Kidney tubule cell (primary cell): ENCODE measurements at regions not wholly inside any gene's neighbourhood (a gene's known extent, or its start where the extent isn't known, plus 50 kb on each side); places are given as distances from the start of the nearest gene placed in this dataset.
"Not testable (repeated sequence)": the region's sequence is repeated elsewhere in the genome, so short reads cannot be mapped to it uniquely, and the experiment has no call there.

Experiments
- DNase-seq: peaks from one replicate; pipeline ENCODE4 v3.0.0-alpha.2; 2018; ENCODE audit warnings: low spot score

DNA sequence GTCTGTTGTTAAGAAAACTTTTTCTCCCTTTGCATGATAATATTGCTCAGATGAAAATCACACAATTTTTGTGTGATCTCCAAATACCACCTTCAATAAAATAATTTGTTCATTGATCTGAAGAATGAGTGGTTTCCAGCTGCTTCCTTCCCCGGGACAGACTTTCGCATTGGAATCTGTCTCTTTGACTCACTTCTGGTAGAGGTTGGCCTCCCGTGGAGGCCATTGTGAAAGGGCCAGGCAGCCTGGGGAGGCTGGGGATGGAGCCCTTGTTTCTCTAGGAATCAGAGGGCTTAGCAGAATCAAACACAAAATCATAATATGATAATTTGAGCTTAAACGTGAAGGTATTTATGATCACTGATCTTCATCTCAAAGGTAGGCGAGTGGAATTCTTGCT, 135.0 kb upstream of the ZNF536 start:
- DNase-seq: no peak

DNA sequence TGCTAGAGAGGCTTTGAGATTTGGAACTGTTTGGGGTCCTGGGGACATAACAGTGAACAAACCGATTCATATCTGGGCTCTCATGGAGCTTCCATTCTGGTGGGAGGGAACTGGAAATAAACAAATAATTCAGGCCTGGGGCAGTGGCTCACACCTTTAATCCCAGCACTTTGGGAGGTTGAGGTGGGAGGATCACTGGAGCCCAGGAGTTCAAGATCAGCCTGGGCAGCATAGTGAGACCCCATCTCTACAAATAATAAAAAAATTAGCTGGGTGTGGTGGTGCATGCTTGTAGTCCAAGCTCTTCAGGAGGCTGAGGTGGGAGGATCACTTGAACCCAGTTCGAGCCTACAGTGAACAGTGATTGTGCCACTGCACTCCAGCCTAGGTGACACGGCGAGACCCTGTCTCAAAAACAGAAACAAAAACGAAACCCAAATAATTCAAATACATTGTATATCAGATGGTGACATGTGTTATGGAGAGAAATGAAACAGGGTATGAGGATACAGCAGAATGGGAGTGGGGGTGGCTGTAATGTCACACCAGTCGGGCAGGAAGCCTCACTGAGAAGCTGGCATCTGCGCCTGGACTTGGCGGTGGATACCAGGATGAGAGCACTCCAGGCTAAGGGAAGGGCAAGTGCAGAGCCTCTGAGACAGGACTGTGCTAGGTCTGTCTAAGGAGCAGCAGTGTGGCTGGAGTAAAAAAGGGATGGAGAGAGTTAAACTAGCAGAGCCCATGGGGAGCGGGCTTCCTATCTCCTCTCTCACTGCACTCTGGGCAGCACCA, 131.1 kb upstream of the ZNF536 start:
- DNase-seq: no peak

DNA sequence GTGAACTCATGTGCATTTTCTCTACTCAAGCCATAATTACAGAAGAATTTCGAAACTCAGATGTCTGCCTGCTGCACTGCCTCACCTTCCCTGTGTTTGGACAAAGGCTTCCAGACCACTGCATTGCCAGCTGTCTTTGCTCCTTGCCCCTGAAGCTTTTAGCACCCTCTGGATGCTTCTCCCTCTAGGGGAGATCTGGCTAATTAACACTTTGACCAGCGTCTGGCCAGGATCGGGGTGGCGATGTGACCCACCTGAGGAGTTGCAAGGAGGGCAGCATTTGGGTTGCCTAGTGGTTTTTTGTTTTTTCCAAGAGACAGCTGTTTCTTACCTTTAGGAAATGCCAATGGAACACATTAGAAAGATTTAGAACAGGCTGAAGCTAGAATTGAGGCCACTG, 127.7 kb upstream of the ZNF536 start:
- no peak for DNase-seq

DNA sequence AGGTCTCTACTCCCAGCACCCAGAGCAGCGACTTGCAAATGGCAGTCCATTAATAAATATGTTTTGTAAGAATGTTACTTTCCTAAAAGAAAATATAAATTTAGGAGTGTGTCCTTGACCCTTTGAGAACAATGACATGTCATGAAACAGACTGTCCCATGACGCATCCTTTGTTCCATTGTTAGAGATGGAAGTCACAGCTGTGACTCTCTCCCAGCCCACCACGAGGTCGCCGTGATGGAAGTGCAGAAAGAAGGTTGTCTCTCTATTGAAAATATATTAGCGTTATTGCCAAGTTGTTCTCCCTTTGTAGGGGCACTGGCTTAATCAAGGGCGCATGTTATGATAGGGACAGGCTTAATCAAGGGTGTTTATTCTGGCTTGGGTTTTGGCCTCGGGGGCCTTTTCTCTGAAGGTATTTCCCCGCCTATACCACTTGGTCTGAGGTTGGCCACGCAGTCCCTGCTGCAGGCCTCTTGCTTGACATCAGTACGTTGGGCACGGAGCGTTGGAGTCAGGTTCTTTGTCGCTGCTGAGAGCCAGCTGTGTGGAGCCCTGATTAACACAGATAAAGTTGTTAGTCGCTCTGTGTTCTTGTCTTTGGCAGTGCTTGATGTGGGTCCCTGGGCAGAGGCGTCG, 126.7 kb upstream of the ZNF536 start:
- no peak for DNase-seq

DNA sequence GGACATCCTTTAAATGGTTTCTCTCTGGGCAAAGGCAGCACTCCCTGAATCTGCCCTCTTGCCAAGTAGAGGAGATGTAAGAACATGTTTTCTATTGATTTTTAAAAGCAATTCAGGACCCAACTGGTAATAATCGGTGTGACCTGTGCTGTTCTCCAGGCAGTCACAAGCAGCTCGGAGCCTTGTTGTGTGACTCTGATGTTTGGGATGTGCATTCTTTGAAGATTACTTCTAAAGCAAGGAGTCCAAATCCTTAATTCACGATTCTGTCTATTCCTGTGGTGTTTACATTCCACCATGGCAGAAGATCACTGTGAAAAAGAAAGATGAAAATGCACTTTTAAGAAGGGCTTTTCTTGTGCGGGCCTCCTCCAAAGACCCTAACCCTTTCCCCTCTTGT, 122.3 kb upstream of the ZNF536 start:
- no peak for DNase-seq

DNA sequence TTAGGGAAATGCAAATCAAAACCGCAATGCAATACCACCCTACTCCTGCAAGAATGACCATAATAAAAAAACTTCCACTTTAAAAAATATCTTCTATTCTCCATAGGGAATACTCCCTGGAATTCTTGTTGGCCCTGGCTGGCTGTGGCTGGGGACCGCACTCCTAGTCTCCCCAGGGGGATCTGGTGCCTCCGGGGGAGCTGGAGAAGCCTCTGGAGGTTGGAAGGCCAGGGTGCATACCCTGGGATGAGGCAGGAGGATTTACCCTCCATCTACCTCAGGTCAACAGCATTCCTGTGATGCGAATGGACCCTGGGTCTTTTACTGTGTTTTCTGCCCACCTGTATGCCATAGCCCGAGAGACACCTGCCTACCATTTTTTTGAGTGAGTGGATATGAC, 120.0 kb upstream of the ZNF536 start:
- DNase-seq: no peak

DNA sequence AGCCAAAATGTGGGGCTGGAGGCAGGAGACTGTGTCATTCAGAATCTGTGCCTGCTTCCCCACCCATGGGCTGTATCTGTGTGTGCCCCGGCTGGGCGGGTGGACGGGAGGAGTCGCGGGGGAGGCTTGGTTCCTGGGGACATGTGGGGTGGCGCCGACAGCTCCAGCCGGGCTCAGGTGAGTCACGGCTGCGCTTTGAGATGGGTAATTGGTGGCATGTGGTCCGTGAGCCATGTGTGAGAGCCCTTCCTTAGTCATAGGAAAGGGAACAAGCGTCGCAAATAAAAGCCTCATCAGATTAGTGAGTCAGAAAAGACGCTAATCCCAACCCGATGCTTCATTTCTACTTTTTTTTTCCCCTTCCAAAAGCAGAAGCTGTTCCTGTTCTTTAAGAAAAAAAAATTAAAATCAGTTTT, 118.6 kb upstream of the ZNF536 start:
- peak; percentile 42 for DNase-seq

DNA sequence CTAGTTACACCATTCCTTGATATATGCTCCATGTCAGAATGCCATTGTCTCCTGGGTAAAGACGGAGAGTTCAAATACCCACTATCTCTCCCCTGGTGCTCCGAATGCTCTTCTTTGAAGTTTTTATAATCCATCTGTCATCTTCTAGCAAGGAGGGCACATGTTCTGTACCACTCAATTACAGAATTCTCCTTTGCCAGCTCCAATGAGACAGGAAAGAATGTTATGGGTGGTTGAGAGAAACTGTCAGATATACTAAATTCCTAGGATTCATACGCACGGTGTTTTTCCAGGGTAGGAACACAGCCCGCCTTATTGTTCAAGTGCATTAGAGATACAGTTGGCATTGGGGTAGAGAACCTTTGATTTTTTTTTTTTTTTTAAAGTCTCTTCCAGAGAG, 118.0 kb upstream of the ZNF536 start:
- DNase-seq: no peak

DNA sequence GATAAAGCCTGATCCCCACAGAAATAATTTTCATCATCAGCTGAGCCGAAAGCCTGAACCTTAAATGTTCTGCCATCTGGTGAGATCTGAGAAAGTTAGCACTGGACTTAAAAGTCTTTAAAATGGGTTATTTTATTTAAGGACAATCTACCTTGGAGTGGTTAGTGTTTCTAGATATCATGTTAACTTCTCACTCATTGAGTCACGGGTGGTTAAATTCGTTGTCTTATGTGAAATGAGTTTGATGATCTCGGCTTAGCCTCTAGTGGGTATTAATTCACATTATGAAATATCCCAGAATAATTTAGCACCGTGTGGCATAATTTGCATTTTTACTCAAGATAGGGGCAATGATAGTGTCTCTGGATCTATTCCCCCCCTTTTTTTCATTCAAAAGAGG, 117.4 kb upstream of the ZNF536 start:
- no peak for DNase-seq

DNA sequence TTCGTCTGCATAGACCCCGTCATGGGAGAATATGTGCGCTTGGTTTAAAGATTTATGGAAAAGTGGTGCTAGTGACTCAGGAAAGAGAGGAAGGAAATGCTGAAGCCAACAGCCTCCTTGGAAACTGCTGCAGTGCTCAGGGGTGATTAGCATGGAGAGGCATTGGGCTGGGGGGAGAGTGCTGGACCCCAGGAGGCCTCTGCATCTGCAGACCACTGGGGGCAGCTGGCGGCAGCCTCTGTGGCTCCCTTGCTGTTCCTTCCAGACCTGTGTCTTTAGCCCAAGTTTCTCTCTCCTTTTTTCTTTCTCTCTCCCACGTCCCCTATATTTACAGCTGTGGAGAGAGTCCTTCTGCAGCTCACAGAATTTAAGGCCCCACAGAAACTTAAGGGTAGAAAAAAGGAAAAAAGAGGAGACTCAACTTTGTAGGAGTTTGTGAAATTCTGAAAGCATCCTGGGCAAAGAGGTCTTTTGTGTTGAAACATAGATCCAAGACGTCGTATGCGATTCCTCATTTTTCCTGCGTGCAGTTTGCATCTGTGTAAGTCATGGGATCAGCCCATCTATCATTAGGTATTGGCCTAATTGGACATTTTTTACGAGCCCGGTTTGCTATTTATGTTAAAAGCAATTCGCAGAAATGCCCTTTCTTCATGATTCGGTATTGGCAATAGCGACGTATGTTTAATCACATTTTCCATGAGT, 116.2 kb upstream of the ZNF536 start:
- no peak for DNase-seq

DNA sequence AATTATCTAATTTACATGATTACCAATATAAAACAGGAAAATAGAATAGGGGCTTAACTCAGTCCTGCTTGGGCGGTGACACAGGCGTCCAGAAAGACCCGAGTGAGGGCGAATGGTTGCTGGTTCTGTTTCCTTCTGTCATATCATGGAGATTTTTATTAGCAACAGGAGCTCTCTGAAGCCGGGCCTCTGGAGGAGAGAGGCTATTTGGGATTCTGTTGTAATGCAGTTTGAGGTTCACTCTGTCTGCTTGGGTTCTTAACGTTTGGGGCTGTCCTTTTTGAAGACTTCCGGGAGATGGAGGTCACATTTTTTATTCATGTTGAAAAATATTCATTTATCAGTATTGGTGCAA, 115.7 kb upstream of the ZNF536 start:
- no peak for DNase-seq

DNA sequence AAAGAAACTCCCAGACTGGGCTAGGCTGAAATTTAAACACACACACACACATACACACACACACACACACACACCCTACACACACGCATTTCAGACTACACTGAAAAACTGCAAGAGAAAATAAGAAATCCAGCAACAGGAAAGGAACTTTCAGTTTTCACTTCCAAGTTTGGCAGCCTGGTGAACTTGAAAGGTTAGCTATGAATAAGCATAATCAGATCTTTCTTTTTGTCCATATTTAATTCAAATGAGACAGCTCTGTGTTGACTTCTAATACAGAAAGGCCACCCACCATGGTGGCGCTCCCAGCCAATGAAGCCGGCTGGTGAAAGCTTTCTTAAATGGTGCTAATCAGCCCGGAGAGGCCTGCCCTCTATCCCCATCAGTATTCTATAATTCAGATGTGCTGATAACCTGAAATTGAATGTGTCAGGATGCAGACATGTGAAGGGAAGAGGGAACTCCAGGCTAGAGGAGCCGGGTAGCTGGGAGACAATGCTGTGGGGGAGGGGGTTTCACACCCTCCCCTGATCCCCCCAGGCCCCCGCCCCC, 108.3 kb upstream of the ZNF536 start:
- DNase-seq: no peak

DNA sequence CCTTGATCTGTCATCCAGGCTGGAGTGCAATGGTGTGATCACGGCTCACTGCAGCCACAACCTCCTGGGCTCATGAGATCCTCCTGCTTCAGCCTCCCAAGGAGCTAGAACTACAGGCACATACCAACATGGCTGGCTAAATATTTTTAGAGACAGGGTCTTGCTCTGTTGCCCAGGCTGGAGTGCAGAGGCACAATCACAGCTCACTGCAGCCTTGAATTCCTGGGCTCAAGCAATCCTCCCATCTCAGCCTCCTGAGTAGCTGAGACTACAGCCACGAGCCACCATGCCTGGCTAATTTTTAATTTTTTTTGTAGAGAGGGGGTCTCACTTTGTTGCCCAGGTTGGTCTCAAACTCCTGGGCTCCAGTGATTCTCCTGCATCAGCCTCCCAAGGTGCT, 106.3 kb upstream of the ZNF536 start:
- not testable (repeated sequence) for DNase-seq

DNA sequence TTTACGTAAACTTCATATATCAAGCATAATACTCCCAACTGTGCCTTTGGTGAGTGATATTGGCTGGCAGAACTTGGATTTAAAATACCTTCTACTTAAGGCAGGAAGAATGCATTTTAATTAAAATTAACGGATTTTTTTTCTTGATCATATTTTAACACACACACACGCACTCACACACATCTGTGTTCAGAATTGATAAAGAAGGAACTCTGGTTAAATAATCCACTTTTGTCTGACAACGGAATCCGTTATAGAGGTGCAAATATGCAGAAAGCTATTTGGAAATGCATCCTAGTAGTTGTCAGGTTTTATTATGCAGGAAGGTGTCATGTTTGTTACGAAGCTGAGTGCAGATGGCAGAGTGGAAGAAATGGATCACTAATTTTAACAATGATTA, 105.5 kb upstream of the ZNF536 start:
- DNase-seq: no peak

DNA sequence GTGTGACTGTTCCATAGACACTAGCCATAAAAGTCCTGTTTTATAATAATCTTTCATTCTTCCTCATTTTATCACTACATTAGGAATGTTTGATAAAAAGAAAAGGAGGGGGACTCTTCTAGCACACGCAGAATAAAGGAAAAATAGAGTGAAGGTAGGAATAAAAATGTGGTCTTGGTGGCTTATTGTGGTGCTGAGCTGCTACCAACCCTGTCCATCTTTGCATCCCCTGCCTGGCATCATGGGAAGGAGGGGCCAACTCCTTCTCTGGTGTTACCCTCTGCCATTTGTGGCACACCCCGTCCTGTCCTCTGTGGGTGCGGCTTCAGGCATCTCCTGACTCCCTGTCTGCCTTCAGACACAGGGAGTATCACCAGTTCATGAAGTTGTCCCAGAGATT, 104.9 kb upstream of the ZNF536 start:
- no peak for DNase-seq

DNA sequence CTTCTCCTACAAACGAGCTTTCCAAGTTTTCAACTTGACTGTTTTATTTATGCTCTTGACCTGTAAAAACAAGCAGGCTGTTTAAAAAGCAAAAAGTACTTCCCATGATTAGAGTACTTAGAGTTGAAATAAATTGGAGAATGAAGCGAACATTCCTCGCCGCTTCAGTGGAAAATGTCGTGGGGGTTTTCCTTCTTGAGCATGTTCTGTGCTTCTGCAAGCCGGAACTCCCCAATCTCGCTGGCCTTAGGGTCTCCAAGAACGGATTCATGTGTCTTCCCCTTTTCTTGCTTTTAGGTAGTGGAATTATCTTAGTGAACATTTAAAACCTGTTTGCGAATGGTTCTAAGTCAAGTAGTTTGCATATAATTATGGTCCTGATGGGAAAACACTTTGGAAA, 103.6 kb upstream of the ZNF536 start:
- DNase-seq: no peak

DNA sequence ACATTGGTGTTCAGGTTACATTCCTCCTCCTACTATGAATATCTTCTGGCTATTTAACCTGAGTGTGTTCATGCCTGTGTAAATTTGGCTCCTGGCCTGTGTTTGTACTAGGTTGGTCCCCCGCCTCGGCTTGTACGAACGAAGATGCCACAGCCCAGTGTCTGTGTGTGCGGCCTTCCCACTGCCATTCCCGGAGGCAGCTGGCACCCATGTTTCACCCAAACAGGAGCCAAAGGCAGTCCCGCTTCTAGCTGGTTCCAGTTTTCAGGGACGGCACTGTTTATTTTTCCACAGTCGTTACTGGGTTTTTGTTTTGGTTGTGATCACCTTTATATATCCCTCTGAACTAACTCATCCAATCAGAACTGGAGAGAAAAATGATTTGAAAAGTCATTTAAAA, 102.5 kb upstream of the ZNF536 start:
- DNase-seq: no peak

DNA sequence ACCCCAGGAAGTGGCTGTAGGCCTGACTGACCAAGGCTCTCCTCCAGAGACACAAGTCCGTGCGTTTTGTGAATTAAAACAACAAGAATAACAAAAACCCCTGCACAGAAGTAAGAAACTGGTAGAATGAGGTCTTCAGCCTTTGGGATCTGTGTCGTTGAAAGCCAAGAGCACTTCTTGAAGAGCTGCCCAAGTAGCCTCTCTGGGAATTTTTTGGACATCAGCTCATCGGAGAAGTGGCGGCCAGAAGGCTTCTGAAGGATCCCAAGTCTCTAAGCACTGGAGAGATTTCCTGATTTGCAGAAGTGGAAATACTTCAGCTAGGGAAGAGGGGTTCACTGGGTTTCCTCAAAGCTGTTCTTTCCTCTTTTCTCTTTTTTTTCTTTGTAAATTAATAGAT, 100.4 kb upstream of the ZNF536 start:
- no peak for DNase-seq

DNA sequence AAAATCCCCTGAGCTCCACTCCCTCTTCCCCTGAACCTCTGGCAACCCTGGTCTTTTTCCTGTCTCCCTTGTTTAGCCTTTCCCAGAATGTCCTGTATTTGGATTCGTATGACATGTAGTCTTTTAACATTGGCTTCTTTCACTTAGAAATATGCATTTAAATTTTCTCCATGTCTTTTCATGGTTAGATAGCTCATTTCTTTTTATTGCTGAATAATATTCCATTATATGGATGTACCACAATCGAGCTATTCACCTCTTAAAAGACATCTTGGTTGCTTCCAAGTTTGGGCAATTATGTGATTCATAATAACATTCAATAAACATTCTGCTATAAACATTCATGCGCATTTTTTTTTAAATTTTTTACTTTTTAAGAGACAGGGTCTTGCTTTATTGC, 99.6 kb upstream of the ZNF536 start:
- DNase-seq: no peak

DNA sequence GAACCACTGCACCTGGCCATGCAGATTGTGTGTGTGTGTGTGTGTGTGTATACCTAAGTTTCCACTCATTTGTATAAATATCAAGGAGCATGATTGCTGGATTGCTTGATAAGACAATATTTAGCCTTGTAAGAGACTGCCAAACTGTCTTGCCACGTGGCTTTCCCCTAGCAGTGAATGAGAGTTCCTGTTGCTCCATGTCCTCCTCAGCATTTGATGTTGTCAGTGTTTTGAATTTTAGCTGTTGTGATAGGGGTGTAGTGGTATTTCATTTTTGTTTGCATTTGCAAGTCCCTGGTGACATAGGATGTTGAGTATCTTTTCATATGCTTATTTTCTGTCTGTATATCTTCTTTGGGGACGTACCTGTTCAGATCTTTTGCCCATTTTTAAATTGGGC, 99.0 kb upstream of the ZNF536 start:
- DNase-seq: no peak

DNA sequence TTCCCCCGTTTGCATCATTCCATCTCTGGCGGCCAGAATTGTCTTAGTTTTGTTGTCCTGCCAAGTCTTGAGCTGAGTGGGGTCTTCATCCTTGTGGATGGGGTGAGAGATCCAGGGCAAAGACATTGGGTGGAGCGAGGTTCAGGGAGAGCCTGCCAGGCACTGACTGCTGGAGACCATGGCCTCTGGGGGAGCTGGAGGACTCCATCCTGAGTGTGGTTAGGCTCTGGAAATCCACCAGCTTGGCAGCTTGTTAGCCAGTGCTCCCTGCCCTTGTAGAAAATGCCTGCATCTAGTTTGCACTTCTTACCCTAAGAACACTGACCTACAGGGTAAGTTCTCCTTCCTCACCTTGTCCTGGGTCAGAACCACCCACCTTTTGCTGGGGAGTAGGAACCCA, 97.2 kb upstream of the ZNF536 start:
- no peak for DNase-seq

DNA sequence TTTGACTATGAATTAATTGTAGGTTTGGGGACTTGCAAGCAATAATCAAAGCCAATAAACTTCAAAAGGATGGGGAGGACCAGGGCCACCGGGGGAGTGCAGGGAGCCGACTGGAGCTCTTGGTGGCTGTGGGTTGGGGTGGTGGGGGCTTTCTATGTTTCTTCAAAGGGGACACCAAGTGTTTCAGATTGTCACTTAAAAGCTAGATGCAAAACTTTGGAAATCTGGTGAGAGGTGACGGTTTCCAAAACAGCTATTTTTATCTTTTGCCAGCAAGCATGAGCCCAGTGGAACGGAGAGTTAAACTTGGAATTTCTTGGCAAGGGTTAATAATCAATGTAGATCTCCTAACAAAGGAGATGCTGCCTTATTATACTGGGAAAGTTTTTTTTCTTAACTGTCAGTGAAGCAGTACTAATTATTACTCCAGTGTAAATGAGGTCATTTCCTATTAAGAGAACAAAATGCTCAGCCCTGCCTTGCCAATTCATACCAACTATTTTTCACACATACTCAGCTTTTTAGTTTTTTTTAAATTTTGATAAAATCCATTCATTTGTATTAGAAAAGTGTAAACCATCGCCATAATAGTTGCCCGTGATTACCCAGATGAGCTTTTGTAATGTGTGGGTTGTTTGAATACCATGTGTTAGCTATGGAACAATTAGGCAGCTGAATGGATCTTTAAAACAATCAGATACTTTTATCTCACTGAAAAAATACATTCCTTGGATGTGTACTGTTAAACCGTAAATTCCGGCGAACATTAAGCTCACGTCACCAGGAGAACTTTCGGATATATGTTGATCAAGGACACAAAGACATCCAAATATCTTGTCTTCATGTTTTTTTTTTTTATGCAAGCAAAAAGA, 95.9 kb upstream of the ZNF536 start:
- DNase-seq: no peak
